ENCODE measurements at regions not wholly inside any gene's neighbourhood (a gene's known extent, or its start where the extent isn't known, plus 50 kb on each side); places are given as distances from the start of the nearest gene placed in this dataset.

DNA sequence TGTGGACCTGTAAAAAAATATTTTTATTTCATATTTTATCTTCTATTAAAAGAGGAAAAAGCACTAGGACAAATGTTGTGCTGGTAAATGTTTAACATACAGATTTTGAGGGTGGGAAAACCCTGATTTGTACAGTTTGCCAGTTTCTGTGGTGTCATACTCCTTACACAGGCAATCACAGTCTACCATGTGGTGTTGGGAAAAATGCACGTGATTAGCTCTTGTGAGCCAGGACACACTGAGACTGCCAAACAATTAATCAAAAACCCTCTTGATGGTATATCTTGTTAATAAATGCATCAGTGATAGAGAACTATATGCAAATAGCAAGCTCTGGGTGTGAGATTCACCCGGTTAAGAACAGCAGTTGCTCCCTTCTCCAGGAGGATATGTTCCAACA is 136.5 kb upstream of the ZC3H11B start:
- Mint-ChIP-seq H3K27ac (no peak overlapping the region), H3K9me3 (ENCODE audit: low read depth) (no peaks in the 10 kb centered on the region)
- ATAC-seq: no peak

DNA sequence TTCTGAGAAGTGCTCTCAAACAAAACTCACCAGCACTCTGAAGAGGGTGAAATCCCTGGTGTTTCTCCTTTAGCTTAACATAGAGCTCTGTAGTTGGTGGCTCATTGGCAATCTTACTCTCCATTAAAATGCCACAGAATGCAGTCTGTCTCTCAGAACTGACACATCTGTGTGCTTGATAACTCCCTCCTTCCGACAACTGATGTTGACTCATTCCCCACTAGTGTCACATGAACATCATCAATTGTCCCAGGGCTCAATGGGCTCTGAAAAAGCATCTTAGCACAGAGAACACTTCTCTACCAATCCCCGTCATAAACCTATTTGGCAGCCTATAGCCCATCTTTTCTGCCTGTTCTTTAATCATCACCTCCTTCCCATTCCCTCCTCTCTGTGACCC is 133.2 kb upstream of the ZC3H11B start:
- no peaks in the 10 kb centered on the region for H3K4me1 Mint-ChIP-seq
- no peaks in the 10 kb centered on the region for H3K27me3 Mint-ChIP-seq
- no peak overlapping the region for H3K4me3 Mint-ChIP-seq
- no peaks in the 10 kb centered on the region for H3K36me3 Mint-ChIP-seq
- H3K9me3 Mint-ChIP-seq (ENCODE audit: low read depth): peaks cover 6% of the 10 kb centered on the region
- no peak for DNase-seq
- CTCF ChIA-PET: no interaction called here
- ATAC-seq: no peak
- H3K27ac Mint-ChIP-seq: no peak overlapping the region

More for the DNA sequence above, 136.5 kb upstream of the ZC3H11B start:
- H3K4me1 Mint-ChIP-seq: no peaks in the 10 kb centered on the region
- H3K36me3 Mint-ChIP-seq: no peaks in the 10 kb centered on the region
- no peaks in the 10 kb centered on the region for H3K27me3 Mint-ChIP-seq
- H3K4me3 Mint-ChIP-seq: no peak overlapping the region
- DNase-seq: no peak
- CTCF ChIA-PET: no interaction called here

DNA sequence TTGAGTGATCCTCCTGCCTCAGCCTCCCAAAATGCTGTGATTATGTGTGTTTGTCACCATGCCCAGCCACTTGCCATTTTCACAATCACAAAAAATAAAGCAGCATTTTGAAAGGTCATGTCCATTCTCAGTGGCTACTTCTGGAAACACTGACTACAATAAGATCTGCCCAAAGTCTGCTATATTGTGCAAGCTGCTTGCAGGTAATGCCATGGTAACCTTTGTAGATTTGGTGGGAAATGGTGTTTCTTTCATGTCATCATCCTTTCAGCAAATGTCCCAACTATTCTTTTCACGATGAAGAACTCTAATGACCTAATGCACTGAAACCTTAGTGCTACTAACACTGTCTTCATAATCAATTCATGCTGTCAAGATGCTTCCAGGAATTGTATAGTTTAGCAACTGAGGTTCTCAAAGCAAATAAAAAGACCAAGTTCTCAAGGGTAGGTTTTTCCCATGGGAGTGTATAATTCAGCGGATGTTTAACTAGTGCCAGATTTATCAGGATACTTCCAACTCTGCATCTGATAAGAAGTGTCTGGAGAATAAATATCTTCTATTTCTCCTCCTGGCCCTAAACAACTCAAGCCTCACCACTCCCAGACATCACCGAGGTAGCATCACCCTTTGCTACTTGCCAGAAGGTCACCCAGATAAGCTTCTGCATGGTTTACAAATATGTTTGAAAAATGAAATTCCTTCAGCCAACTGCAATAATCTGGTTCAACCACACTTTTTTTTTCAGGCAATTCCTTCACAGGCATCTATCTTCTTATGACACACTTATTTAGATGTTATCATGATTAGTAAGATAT is 132.0 kb upstream of the ZC3H11B start:
- peaks cover 6% of the 10 kb centered on the region for H3K9me3 Mint-ChIP-seq (ENCODE audit: low read depth)
- H3K4me1 Mint-ChIP-seq: no peaks in the 10 kb centered on the region
- no peaks in the 10 kb centered on the region for H3K27me3 Mint-ChIP-seq
- ATAC-seq (no peak), DNase-seq (no peak)
- CTCF ChIA-PET: no interaction called here
- no peak overlapping the region for H3K27ac Mint-ChIP-seq
- H3K36me3 Mint-ChIP-seq: no peaks in the 10 kb centered on the region
- no peak overlapping the region for H3K4me3 Mint-ChIP-seq

DNA sequence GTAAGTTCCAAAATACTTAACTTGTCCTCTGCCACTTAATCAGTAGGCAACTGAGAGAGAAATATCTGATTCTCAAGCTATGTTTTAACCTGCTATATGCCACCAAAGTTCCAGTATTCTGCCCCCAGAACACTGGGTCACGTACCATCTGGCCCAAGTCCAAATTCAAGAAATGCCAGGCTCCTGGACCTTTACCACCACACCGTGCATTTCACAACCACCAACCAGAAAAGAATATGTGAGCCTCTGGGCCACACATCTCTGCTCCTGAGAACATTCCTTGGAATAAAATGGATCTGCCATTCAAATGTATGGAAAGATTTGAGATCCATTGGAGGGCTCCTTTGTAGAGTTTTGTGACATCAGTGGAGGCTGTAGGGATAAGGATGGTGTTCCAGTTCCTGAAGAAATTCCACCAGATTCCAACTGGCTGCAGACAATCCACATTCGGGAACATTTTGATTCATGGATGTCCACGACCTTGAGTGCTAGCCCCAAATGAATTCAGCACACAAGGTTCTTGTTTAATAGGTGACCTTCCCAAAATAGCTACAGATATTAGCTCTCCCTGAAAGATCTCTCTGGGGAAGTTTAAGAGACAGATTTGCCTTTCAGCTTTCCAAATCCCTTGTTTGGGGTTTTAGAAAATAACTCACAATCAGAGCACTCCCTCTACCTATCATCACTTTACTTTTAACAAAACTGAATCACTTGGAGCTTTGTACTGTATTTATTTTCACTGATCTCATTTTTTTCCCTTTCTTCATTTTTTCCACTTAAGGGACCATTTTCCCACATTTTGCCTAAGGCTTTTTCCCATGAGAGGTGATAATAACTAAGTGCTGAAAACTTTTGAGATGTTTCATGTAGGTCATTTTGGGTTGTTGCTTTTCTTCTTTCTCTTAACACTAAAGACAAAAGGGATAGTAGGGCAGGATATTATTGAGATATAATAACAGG is 128.4 kb upstream of the ZC3H11B start:
- H3K4me3 Mint-ChIP-seq: no peak overlapping the region
- no peak for ATAC-seq
- CTCF ChIA-PET: no interaction called here
- DNase-seq: no peak
- H3K27ac Mint-ChIP-seq: no peak overlapping the region
- no peaks in the 10 kb centered on the region for H3K27me3 Mint-ChIP-seq
- H3K4me1 Mint-ChIP-seq: no peaks in the 10 kb centered on the region
- peaks cover 6% of the 10 kb centered on the region for H3K9me3 Mint-ChIP-seq (ENCODE audit: low read depth)
- H3K36me3 Mint-ChIP-seq: no peaks in the 10 kb centered on the region

DNA sequence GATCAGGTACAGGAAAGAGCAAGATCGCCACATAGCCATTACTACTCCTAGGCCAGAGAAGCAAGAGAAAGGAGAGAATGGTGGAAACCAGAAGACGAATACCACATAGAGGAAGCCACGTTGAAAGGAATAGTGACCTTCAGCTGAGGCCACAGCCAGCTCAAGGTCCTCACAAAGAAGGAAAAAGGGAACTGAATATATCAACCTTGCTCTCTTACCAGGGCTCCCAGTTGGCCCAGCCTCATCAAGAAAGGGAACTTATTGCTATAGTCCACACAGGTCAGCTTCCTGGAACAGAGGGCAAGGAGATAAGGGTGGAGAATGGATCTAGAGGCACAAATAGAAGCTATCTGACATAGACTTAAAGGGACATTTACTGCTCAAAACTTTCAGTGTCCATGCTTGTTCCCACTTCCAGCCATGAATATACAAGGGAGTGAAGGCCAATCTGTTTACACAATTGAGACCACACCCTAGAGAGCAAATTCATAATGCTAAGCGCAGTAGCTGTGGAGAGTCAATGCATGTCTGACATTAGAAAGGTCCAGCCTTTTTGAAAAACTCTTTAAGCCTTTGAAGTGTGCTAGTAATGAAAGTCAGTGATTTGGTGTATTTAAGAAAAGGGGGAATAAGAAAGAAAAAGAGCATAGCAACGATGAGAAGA is 120.7 kb upstream of the ZC3H11B start:
- Mint-ChIP-seq H3K9me3 (ENCODE audit: low read depth) (peaks cover 2% of the 10 kb centered on the region), H3K4me3 (no peak overlapping the region), H3K36me3 (no peaks in the 10 kb centered on the region), H3K27me3 (no peaks in the 10 kb centered on the region), H3K27ac (no peak overlapping the region), H3K4me1 (no peaks in the 10 kb centered on the region)
- DNase-seq (no peak), ATAC-seq (no peak)
- CTCF ChIA-PET: no interaction called here

DNA sequence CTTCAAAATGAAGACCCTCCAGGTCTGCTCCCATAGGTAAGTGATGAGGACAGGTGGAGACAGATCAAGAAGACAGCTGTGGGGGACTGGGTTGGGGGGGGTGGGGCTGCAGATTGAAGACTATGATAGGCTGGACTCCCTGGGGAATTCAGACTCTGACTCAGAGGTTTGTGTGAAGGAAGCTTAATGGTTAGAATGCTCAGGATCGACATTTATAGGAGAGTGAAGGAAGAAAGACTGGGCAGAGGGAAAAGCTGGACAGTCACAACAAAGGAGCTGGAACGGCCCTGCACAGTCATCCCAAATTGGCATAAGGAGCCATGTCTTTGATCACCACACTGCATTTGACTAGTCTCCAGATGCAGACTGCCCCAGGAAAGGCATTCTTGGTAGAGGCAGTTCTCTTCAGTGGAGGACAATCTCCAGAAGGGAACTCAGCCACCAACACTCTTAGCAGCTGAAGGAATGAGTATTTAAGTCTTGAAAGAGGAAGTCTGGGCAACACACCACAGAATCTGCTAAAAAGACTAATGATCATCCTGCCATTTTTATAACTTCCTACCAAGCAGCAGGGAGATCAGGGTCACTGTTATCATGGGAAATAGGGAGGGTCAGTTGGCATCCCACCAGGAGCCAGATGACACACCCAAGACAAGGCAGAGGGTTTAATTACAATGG is 120.0 kb upstream of the ZC3H11B start:
- Mint-ChIP-seq H3K27ac (no peak overlapping the region), H3K9me3 (ENCODE audit: low read depth) (peaks cover 2% of the 10 kb centered on the region), H3K4me3 (no peak overlapping the region), H3K27me3 (no peaks in the 10 kb centered on the region), H3K4me1 (no peaks in the 10 kb centered on the region), H3K36me3 (no peaks in the 10 kb centered on the region)
- no peak for ATAC-seq
- DNase-seq: no peak
- CTCF ChIA-PET: no interaction called here

DNA sequence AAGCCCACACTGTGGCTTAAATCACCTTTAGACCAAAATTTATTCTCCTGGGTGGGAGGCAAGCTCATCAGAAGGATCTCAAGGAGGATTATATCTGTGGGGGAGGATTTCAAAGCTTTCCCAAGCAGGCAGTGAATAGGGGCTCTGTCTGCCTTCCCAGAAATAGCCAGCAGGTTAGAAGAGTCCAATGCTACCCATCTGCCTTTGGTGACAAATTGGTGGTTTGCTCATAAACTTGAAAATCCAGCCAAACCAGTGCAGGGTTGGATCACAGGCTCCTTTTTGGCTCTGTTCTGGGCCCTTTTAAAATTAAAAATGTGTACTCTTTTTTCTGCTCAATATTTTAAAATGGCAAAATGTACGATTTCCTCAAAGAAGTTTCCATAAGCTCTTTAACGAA is 118.9 kb upstream of the ZC3H11B start:
- no peak for DNase-seq
- no peak for ATAC-seq
- Mint-ChIP-seq H3K27ac (no peak overlapping the region), H3K9me3 (ENCODE audit: low read depth) (peaks cover 5% of the 10 kb centered on the region), H3K4me1 (no peaks in the 10 kb centered on the region), H3K36me3 (no peaks in the 10 kb centered on the region), H3K4me3 (no peak overlapping the region), H3K27me3 (no peaks in the 10 kb centered on the region)
- CTCF ChIA-PET: no interaction called here

DNA sequence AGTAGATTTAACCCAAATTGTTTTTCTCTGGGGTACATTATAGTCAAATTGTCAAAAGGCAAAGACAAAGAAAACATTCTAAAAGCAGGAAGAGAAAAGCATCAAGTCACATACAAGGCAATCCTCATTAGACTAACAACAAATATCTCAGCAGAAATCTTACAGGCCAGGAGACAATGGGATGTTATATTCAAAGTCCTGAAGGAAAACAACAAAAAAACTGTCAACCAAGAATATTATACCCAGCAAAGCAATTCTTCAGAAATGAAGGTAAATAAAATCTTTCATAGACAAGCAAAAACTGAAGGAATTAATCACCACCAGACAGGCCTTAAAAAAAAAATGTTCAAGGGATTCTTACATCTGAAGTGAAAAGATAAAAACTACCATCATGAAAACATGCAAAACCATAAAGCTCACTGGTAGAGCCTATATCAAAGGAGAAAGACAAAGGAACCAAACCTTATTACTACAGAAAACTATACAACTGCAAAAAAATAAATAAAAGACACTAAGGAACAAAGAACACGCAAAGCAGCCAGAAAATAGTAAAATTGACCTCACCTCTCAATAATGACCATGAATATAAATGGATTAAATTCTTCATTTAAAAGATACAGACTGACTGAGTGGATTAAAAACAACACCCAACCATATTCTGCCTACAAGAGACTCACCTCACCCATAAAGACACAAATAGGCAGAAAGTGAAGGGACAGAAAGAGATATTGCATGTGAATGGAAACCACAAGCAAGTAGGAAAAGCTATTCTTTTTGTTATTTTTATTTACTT is 113.8 kb upstream of the ZC3H11B start:
- no peak overlapping the region for H3K27ac Mint-ChIP-seq
- DNase-seq (no peak), ATAC-seq (no peak)
- CTCF ChIA-PET: no interaction called here
- H3K36me3 Mint-ChIP-seq: no peaks in the 10 kb centered on the region
- H3K9me3 Mint-ChIP-seq (ENCODE audit: low read depth): peaks cover 13% of the 10 kb centered on the region
- H3K4me1 Mint-ChIP-seq: no peaks in the 10 kb centered on the region
- no peaks in the 10 kb centered on the region for H3K27me3 Mint-ChIP-seq
- no peak overlapping the region for H3K4me3 Mint-ChIP-seq

DNA sequence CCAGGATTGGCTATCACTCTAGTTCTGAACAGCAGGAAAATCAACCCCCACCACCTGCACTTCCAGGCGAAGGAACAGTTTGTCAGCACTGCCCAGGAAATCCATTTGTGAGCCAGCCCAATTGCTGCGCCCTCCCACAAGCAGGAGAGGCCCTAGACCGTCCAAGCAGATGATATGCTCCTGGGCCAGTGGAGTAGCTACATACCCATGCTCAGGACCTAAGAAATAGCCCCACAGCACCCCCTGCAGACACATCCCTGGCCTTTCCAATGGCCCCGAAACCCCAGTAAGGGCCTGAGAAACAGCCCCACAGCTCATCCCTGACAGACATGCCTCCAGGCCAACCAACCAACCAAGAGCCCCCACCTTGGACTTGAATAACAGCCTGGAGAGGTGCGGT is 111.5 kb upstream of the ZC3H11B start:
- DNase-seq (no peak), ATAC-seq (no peak)
- Mint-ChIP-seq H3K36me3 (no peaks in the 10 kb centered on the region), H3K27me3 (no peaks in the 10 kb centered on the region), H3K4me3 (no peak overlapping the region), H3K27ac (no peak overlapping the region), H3K9me3 (ENCODE audit: low read depth) (peaks cover 11% of the 10 kb centered on the region), H3K4me1 (no peaks in the 10 kb centered on the region)
- CTCF ChIA-PET: no interaction called here

DNA sequence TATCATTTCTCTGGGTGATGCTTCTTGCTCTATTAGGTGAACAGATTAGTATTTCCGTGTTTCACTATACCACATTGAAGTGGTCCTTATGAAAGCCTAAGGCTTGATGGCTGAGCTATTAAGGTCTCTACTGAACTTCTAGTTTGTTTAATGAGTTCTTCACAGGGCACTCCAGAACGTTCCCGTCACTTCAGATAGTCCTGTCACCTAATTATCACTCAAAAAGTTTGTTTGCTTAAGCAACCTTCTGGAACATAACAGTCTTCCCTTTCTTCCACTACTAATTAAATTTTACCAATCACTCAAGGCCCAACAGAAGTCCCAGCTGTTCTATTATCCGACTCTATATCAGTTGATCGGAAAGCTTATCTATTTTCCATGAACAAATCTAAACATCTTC is 104.6 kb upstream of the ZC3H11B start:
- Mint-ChIP-seq H3K27me3 (no peaks in the 10 kb centered on the region), H3K36me3 (no peaks in the 10 kb centered on the region), H3K9me3 (ENCODE audit: low read depth) (no peaks in the 10 kb centered on the region), H3K4me3 (no peak overlapping the region), H3K4me1 (no peaks in the 10 kb centered on the region), H3K27ac (no peak overlapping the region)
- no peak for DNase-seq
- CTCF ChIA-PET: no interaction called here
- ATAC-seq: no peak

DNA sequence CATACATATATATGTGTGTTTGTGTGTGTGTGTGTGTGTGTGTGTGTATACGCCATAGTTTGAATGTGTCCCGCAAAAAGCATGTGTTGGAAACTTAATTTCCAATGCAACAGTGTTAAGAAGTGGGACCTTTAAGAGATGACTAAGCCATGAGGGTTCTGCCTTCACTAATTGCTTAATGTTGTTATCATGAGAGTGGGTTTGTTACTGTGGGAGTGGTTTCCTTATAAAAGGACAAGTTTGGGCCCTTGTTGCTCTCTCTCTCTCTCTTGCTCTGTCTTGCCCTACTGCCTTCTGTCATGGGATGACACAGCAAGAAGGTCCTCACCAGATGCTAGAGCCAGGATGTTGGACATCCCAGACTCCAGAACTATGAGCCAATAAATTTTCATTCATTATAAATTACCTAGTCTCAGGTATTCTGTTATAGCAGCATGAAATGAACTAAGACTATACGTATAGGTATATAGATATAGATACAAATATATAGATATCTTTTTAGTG is 103.8 kb upstream of the ZC3H11B start:
- Mint-ChIP-seq H3K4me3 (no peak overlapping the region), H3K36me3 (no peaks in the 10 kb centered on the region), H3K4me1 (no peaks in the 10 kb centered on the region), H3K9me3 (ENCODE audit: low read depth) (no peaks in the 10 kb centered on the region), H3K27me3 (no peaks in the 10 kb centered on the region), H3K27ac (no peak overlapping the region)
- DNase-seq: no peak
- ATAC-seq: no peak
- CTCF ChIA-PET: no interaction called here

DNA sequence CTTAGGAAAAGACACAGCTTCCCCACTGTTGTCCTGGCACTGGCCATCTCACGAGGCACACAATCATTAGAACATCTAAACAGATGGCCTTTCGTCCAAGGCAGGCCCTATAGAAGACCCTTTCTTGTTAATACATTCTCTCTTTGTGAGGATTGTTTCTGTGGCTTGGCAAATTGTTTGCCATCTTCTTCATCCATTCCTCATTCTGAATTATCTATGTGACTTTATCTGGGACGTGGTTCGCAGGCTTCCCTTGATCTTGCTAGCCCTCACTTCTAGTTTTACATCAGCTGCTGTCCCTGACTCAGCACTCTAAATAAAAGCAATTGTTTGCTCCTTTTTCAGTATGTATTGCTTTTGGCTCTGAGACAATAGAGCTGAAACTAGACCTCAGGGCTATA is 101.1 kb upstream of the ZC3H11B start:
- H3K27me3 Mint-ChIP-seq: no peaks in the 10 kb centered on the region
- DNase-seq (no peak), ATAC-seq (no peak)
- no peak overlapping the region for H3K27ac Mint-ChIP-seq
- H3K9me3 Mint-ChIP-seq (ENCODE audit: low read depth): peaks cover 2% of the 10 kb centered on the region
- no peaks in the 10 kb centered on the region for H3K4me1 Mint-ChIP-seq
- no peak overlapping the region for H3K4me3 Mint-ChIP-seq
- no peaks in the 10 kb centered on the region for H3K36me3 Mint-ChIP-seq
- CTCF ChIA-PET: no interaction called here

DNA sequence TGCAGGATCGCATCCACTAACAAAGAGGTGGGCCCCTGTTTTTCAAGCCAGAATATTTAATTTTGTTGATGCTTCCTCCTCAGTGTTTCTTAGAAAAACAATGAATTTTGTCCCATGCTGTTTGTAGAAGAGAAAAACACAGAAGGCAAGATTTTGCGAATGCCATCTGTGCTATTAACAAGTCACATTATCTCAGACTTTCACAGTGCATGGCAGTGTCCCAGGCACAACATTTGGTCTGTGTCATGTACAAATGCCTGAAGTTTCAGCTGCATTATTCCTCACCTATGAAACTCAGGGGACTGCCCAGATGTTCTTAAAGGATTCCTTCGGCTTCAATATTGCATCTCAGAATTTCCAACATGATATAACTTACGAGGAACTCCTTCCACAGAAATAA is 99.6 kb upstream of the ZC3H11B start:
- H3K27me3 Mint-ChIP-seq: no peaks in the 10 kb centered on the region
- H3K27ac Mint-ChIP-seq: no peak overlapping the region
- peaks cover 2% of the 10 kb centered on the region for H3K9me3 Mint-ChIP-seq (ENCODE audit: low read depth)
- DNase-seq: no peak
- no peak for ATAC-seq
- no peak overlapping the region for H3K4me3 Mint-ChIP-seq
- CTCF ChIA-PET: no interaction called here
- no peaks in the 10 kb centered on the region for H3K36me3 Mint-ChIP-seq
- no peaks in the 10 kb centered on the region for H3K4me1 Mint-ChIP-seq
